ENCODE measurements at regions not wholly inside any gene's neighbourhood (a gene's known extent, or its start where the extent isn't known, plus 50 kb on each side); places are given as distances from the start of the nearest gene placed in this dataset.

- no peak for TF ChIP-seq MYC (IDR thresholded peaks at IDR 0.05; ENCODE audit: low read depth, low read length)
- TF ChIP-seq POLR2AphosphoS5 (IDR thresholded peaks at IDR 0.05; ENCODE audit: insufficient read depth, low read depth, low read length) = no peak
- no peak for TF ChIP-seq GATA2 (IDR thresholded peaks at IDR 0.05; ENCODE audit: insufficient read depth, insufficient read length, low read depth, low read length)
- TF ChIP-seq EZH2 (IDR thresholded peaks at IDR 0.05; ENCODE audit: borderline replicate concordance, low read depth, low read length, severe bottlenecking) = no peak
- no peak for TF ChIP-seq POLR2A (IDR thresholded peaks at IDR 0.05; ENCODE audit: low read depth, low read length)
- no peak for TF ChIP-seq JUN (IDR thresholded peaks at IDR 0.05; ENCODE audit: borderline replicate concordance, insufficient read depth, insufficient read length, low read depth)
- no peak for TF ChIP-seq FOS (IDR thresholded peaks at IDR 0.05; ENCODE audit: borderline replicate concordance, insufficient read depth, low read length)
- TF ChIP-seq MAX (IDR thresholded peaks at IDR 0.05; ENCODE audit: insufficient read depth, insufficient read length) = no peak
- no peak for TF ChIP-seq CTCF (IDR thresholded peaks at IDR 0.05; ENCODE audit: extremely low read depth in 1 of 2, insufficient read depth in 1 of 2, low read depth in 1 of 2, low read length in 2 of 2)
- intact Hi-C loops (cut with micrococcal nuclease) = no loop called here
These were observed 512.8 kb upstream of the B3GALT2 start for GRCh38 chr1:193699261-193699660.

More at GRCh38 chr1:193699261-193699660, 512.8 kb upstream of the B3GALT2 start:
- Histone ChIP-seq H3K4me3 (replicated peaks in 1 of 3; ENCODE audit: insufficient read depth in 1 of 3, low read depth in 1 of 3, low read length in 3 of 3) (no peak overlapping the region), H3K27ac (ENCODE audit: insufficient read depth, low read depth, low read length) (no peak overlapping the region), H2AFZ (ENCODE audit: low read depth, low read length) (no peak overlapping the region), H3K9ac (replicated peaks; ENCODE audit: extremely low read depth, insufficient read depth, low read length) (no peak overlapping the region), H4K20me1 (replicated peaks; ENCODE audit: control insufficient read depth, extremely low read depth, insufficient read depth, low read length) (no peaks in the 10 kb centered on the region), H3K9me3 (replicated peaks; ENCODE audit: control insufficient read depth, insufficient read depth, low read length) (no peaks in the 10 kb centered on the region), H3K79me2 (ENCODE audit: control insufficient read depth, insufficient read depth, low read length) (no peaks in the 10 kb centered on the region), H3K9me1 (replicated peaks; ENCODE audit: control insufficient read depth, extremely low read depth, insufficient read depth, low read length) (no peaks in the 10 kb centered on the region), H3K27me3 (ENCODE audit: control insufficient read depth in 2 of 2, insufficient read depth in 2 of 2, low read length in 2 of 2) (no peaks in the 10 kb centered on the region), H3K4me1 (ENCODE audit: control insufficient read depth, extremely low read depth, insufficient read depth, low read length) (peaks cover 4% of the 10 kb centered on the region), H3K4me2 (ENCODE audit: insufficient read depth, low read length) (no peak overlapping the region), H3K36me3 (ENCODE audit: control insufficient read depth in 2 of 2, extremely low read depth in 1 of 2, insufficient read depth in 2 of 2, low read length in 2 of 2) (no peaks in the 10 kb centered on the region)
- DNase-seq (ENCODE audit: low read depth, low spot score) (no peak), FAIRE-seq (no peak)
- CTCF ChIA-PET = interaction anchor here (2.4 kb wide), 1 partner anchor 8 kb away, joined by 6 read pairs; no protein-coding TSS in a partner anchor
- dilution Hi-C loops (cut with MboI; ENCODE audit: extremely low pct_ligation_motif_present, low sequenced_read_pairs) = no loop called here
- POLR2A ChIA-PET = no interaction called here
- BruUV-seq (replicated peaks) = no TSS peak
